ENCODE measurements at regions not wholly inside any gene's neighbourhood (a gene's known extent, or its start where the extent isn't known, plus 50 kb on each side); places are given as distances from the start of the nearest gene placed in this dataset.

DNA sequence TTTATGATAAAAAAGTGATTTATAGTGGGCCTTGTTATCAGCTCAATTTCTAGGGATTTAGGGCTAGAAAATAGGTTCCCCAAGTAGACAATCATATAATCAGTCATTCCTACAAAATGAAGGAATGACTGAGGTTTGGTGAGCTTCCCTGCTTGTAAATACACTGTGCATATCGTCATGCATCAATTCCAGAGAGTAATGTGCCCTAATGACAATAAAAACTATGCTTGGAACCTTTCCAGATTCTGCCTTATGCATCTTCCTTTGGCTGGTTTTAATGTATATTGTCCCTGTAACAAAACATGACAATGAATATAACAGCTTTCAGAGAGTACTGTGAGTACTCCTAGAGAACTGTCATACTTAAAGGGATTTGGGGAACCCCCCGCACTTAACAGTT lies 1310.9 kb downstream of the PCDH7 start:
- TF ChIP-seq, protein P1, sequence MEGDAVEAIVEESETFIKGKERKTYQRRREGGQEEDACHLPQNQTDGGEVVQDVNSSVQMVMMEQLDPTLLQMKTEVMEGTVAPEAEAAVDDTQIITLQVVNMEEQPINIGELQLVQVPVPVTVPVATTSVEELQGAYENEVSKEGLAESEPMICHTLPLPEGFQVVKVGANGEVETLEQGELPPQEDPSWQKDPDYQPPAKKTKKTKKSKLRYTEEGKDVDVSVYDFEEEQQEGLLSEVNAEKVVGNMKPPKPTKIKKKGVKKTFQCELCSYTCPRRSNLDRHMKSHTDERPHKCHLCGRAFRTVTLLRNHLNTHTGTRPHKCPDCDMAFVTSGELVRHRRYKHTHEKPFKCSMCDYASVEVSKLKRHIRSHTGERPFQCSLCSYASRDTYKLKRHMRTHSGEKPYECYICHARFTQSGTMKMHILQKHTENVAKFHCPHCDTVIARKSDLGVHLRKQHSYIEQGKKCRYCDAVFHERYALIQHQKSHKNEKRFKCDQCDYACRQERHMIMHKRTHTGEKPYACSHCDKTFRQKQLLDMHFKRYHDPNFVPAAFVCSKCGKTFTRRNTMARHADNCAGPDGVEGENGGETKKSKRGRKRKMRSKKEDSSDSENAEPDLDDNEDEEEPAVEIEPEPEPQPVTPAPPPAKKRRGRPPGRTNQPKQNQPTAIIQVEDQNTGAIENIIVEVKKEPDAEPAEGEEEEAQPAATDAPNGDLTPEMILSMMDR (conservative IDR thresholded peaks at IDR 0.05; ENCODE audit: low read depth, low read length) = no peak
- TF ChIP-seq EZH2 (IDR thresholded peaks at IDR 0.05; ENCODE audit: low read length, unreplicated experiment) (no peak), EZH2phosphoT487 (IDR thresholded peaks at IDR 0.05; ENCODE audit: borderline replicate concordance, low read length) (no peak)
- ATAC-seq = peak; percentile 31; the same call in 1 of the 2 replicates
- BruUV-seq (replicated peaks) = no TSS peak
- Histone ChIP-seq H3K9me2 (replicated peaks; ENCODE audit: low read length) (no peaks in the 10 kb centered on the region), H3K4me3 (ENCODE audit: low read length) (no peak overlapping the region), H3K27me3 (ENCODE audit: low read length) (no peaks in the 10 kb centered on the region), H2AFZ (ENCODE audit: low read length) (no peak overlapping the region), H3K27ac (ENCODE audit: low read length) (no peak overlapping the region), H3K4me1 (ENCODE audit: insufficient read depth, low read length) (0 out of 2 replicates have a peak, but pooled peaks cover 4% of the 10 kb centered on the region), H3K79me2 (ENCODE audit: low read length) (no peaks in the 10 kb centered on the region), H3K4me2 (ENCODE audit: low read length) (no peak overlapping the region), H3K9me3 (ENCODE audit: low read length) (no peaks in the 10 kb centered on the region), H3F3A (ENCODE audit: low read length, unreplicated experiment) (no peaks in the 10 kb centered on the region), H4K20me1 (ENCODE audit: low read length) (no peaks in the 10 kb centered on the region), H3K36me3 (ENCODE audit: low read depth, low read length) (no peaks in the 10 kb centered on the region), H3K9ac (ENCODE audit: low read length) (no peak overlapping the region)
- intact Hi-C loops (cut with micrococcal nuclease) = no loop called here
- ChIA-PET POLR2A (ENCODE audit: unreplicated experiment) (no interaction called here), CTCF (no interaction called here)
- DNase-seq = peak; percentile 22

DNA sequence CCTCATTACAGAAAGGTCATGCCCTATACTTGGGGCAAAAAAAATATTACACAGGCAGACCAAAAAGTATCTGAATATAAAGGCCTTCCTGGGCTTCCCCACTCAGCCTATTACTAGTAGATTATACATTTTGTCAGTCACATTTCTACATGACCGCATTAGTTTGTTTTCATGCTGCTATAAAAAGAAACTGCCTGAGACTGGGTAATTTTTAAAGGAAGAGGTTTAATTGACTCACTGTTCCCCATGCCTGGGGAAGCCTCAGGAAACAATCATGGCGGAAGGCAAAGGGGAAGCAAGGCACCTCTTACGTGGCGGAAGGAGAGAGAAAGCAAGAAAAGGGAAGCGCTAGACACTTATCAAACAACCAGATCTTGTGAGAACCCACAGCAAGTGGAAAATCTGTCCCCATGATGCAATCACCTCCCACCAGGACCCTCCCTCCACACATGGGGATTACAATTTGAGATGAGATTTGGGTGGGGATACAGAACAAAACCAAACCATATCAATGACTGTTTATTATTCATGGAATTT lies 1312.0 kb downstream of the PCDH7 start:
- Histone ChIP-seq H3K9me3 (ENCODE audit: low read length) (no peaks in the 10 kb centered on the region), H3K4me2 (ENCODE audit: low read length) (no peak overlapping the region), H4K20me1 (ENCODE audit: low read length) (no peaks in the 10 kb centered on the region), H3K4me1 (ENCODE audit: insufficient read depth, low read length) (no peaks in the 10 kb centered on the region), H2AFZ (ENCODE audit: low read length) (no peak overlapping the region), H3K79me2 (ENCODE audit: low read length) (no peaks in the 10 kb centered on the region), H3K27me3 (ENCODE audit: low read length) (no peaks in the 10 kb centered on the region), H3K27ac (ENCODE audit: low read length) (no peak overlapping the region), H3K36me3 (ENCODE audit: low read depth, low read length) (no peaks in the 10 kb centered on the region), H3F3A (ENCODE audit: low read length, unreplicated experiment) (no peaks in the 10 kb centered on the region), H3K9ac (ENCODE audit: low read length) (no peak overlapping the region), H3K4me3 (ENCODE audit: low read length) (no peak overlapping the region), H3K9me2 (replicated peaks; ENCODE audit: low read length) (no peaks in the 10 kb centered on the region)
- no peak for ATAC-seq
- no peak for DNase-seq
- POLR2A ChIA-PET (ENCODE audit: unreplicated experiment) = no interaction called here
- TF ChIP-seq EZH2 (IDR thresholded peaks at IDR 0.05; ENCODE audit: low read length, unreplicated experiment) = no peak
- no peak for TF ChIP-seq EZH2phosphoT487 (IDR thresholded peaks at IDR 0.05; ENCODE audit: borderline replicate concordance, low read length)
- TF ChIP-seq, protein P1 (conservative IDR thresholded peaks at IDR 0.05; ENCODE audit: low read depth, low read length) = no peak
- intact Hi-C loops (cut with micrococcal nuclease) = no loop called here
- CTCF ChIA-PET = no interaction called here
- BruUV-seq (replicated peaks) = no TSS peak

DNA sequence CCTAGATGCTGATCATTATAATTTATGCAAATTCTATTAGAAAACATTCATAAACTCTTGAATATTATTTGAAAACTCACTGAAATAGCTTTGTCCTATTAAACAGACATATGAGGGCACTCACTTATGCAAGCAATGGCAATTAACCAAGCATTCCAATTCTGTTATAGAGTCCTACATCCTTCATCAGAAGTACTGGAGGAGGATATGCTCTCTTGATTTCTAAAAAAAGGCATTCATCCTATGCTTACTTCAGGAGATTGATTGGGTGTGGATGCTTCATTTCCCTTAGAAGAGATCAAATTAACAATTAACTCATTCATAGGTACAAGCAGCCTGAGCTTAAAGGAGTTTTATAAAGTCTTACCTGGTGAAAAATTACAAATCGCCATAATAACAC lies 1317.2 kb downstream of the PCDH7 start:
- CTCF ChIA-PET = no interaction called here
- no peaks in the 10 kb centered on the region for H4K20me1 ChIP-seq (ENCODE audit: low read length)
- H3K27ac ChIP-seq (ENCODE audit: low read length) = no peak overlapping the region
- no peaks in the 10 kb centered on the region for H3K79me2 ChIP-seq (ENCODE audit: low read length)
- H3K9me2 ChIP-seq (replicated peaks; ENCODE audit: low read length) = no peaks in the 10 kb centered on the region
- no peaks in the 10 kb centered on the region for H3K9me3 ChIP-seq (ENCODE audit: low read length)
- no peak overlapping the region for H2AFZ ChIP-seq (ENCODE audit: low read length)
- no peak overlapping the region for H3K4me2 ChIP-seq (ENCODE audit: low read length)
- BruUV-seq (replicated peaks) = no TSS peak
- H3K36me3 ChIP-seq (ENCODE audit: low read depth, low read length) = no peaks in the 10 kb centered on the region
- no peaks in the 10 kb centered on the region for H3K27me3 ChIP-seq (ENCODE audit: low read length)
- TF ChIP-seq, protein P1 (conservative IDR thresholded peaks at IDR 0.05; ENCODE audit: low read depth, low read length) = no peak
- no peak for TF ChIP-seq EZH2 (IDR thresholded peaks at IDR 0.05; ENCODE audit: low read length, unreplicated experiment)
- no peak for TF ChIP-seq EZH2phosphoT487 (IDR thresholded peaks at IDR 0.05; ENCODE audit: borderline replicate concordance, low read length)
- DNase-seq = no peak
- ATAC-seq = no peak
- no peak overlapping the region for H3K9ac ChIP-seq (ENCODE audit: low read length)
- intact Hi-C loops (cut with micrococcal nuclease) = no loop called here
- H3K4me3 ChIP-seq (ENCODE audit: low read length) = no peak overlapping the region
- H3F3A ChIP-seq (ENCODE audit: low read length, unreplicated experiment) = no peaks in the 10 kb centered on the region
- POLR2A ChIA-PET (ENCODE audit: unreplicated experiment) = no interaction called here
- H3K4me1 ChIP-seq (ENCODE audit: insufficient read depth, low read length) = 0 out of 2 replicates have a peak, but pooled peaks cover 5% of the 10 kb centered on the region
